Activated effector memory CD4-positive, alpha-beta T cell treated with anti-CD3 and anti-CD28 coated beads, Interleukin-2, amount 50 U/mL, for 16 hours (primary cell): ENCODE measurements at regions not wholly inside any gene's neighbourhood (a gene's known extent, or its start where the extent isn't known, plus 50 kb on each side); places are given as distances from the start of the nearest gene placed in this dataset.
"Not testable (repeated sequence)": the region's sequence is repeated elsewhere in the genome, so short reads cannot be mapped to it uniquely, and the experiment has no call there.

Experiments used
- DNase-seq: peaks from one replicate; pipeline ENCODE4 v3.0.0-alpha.2; 2020

- DNase-seq = no peak
Observed at GRCh38 chr3:118504906-118505305, 529.7 kb downstream of the IGSF11 start.

DNA sequence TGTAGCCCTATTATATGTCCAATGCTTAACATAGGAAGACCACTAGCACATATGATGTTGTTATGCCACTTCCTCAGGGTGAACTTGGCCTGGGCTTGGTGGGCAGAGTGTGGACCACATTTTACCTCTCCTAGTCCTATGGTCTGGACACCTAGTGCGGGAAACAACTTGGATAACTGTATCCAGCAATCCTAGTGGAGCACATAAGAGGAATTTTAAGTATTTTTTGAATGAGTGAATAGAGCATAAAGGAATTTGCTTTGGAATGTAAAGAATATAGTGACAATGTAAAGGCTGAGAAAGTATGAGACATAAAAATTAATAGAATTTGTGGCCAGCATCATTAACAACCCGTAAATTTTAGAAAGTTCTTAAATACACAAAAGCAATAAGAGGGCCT, 528.9 kb downstream of the IGSF11 start:
- no peak for DNase-seq

- DNase-seq = no peak
Observed at GRCh38 chr3:118511402-118511801, 523.2 kb downstream of the IGSF11 start.

- no peak for DNase-seq
Observed at GRCh38 chr3:118512301-118512700, 522.3 kb downstream of the IGSF11 start.

DNA sequence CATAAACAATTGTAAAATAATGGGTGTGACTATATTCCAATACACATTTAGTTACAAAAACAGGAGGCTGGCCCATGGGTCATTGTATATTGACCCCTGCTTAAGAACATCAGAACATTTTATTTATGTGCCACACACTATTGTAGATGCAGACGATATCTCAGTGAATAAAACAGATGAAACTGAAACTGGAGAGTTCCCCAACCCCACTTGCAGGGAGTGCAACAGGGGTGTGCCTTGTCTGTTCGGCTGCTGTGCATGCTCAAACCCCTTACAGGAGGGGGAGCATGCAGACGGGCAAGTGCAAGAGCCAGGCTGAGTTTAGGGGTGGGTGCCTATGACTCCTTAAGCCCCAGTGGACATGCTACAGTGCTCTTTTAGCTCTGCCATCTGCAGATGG, 509.6 kb downstream of the IGSF11 start:
- DNase-seq = no peak

DNA sequence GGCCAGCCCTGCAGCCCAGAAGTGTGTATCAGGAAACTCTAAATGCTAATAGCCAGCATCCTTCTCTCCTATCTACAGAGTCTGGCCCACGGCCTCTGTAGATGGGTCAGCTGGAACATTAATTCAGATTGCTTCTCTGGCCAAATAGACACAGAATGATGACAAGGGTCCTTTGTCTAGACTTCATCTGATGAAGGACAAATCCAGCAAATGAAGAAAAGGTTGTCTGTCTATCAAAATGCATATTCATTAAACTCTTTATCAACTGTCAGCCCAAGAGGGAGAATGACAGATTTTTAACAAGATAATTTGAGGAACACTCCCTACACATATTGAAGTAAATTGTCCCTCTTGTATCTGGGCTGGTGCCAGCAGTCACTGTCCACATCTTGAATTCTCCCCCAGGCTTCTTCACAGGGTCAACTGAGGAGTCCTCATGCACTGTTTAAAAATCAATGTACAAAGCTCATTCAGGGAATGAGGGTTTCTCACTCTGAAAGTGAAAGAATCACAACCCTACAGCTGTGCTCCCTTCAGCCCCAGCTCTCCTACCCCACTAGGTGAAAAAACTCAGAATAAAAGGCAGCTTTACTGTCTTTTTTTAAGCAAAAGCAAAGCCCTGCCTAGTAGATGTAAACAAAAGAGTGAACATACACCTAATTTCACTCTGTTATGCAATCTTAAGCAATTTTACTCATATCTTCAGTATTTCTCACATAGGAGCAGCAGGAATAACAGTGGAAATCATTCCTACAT, 507.7 kb downstream of the IGSF11 start:
- no peak for DNase-seq

DNA sequence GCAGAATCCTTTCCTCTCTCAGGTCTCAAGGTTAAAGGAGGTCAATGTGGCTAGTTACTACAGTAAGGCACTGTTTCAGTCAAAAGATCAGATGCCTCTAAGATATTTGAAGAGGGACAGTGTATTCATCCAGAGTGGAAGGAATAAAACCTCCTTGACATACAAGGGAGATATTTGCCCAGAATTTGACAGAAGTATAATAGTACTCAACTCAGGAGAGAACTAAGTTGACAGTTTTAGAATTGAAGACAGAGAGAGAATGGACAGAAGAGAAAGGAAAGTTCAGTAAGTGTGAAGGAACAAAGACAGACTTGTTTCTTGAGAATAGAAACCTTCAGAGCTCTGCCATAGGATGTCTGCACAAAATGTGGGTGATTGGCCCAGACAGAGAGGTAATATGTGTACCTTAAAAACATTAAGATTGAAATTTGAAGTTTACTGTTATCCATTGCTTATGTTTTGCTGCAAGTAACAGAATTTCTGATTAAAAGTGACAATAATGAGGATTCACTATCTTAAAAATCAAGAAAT, 507.1 kb downstream of the IGSF11 start:
- no peak for DNase-seq

DNA sequence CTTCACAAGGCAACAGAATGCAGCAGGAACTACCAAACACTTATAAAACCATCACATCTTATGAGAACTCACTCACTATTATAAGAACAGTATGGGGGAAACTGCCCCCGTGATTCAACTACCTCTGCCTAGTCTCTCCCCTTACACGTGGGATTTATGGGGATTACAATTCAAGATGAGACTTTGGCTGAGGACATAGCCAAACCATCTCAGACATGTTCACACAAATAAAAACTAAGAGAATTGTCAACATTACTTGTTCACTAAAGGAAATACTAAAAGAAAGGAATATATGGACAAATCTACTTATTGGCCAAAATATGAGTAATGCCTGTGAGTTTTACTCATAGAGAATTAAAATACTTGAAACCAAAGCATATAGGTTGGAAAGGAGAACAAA, 505.1 kb downstream of the IGSF11 start:
- no peak for DNase-seq

DNA sequence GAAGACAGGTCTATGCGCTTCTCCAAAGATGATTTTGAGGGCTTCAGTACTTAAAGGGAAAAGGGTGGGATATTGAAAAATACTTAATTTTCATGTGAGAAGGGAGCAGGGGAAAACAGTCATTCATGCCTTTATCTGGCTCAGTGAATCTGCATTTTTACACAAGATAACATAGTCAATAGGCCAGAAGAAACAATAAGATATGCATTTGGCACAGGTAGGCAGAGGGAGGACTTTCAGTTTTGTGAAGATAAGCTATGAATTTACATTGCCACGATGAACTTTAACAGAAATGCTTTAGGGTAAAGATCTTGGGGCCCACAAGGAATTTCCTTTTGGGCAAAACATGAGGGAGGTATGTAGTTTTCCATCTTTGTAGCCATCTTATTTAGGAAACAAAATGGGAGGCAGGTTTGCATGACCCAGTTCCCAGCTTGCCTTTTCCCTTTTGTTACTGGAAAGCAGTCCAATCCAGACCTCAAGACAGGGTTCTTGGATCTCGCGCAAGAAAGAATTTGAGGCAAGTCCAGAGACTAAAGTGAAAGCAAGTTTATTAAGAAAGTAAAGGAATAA, 504.2 kb downstream of the IGSF11 start:
- DNase-seq = no peak

- not testable (repeated sequence) for DNase-seq
Observed at GRCh38 chr3:118530927-118531356, 503.7 kb downstream of the IGSF11 start.

- no peak for DNase-seq
Observed at GRCh38 chr3:118531816-118532215, 502.8 kb downstream of the IGSF11 start.

- no peak for DNase-seq
Observed at GRCh38 chr3:118533676-118534075, 501.0 kb downstream of the IGSF11 start.

DNA sequence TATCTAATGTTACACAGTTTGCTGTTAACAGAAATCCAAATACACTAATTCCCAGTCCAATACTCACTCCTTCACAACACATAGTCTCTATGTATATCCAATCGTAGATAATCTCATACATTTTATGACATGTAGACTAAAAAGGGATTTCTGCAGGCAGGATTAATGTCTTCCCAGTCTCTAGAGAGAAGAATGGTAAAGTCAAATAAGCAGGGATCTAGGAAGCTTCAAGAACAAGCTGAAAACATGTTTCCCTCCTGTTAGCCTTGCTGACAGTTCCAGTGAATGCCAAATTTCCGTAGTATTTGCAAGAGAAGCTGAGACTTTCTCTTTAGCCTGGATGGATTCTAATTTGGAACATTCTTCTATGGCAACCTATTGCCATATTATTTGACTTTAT, 500.1 kb downstream of the IGSF11 start:
- DNase-seq = no peak

GRCh38 chr3:118536764-118537163, 497.9 kb downstream of the IGSF11 start:
- no peak for DNase-seq

DNA sequence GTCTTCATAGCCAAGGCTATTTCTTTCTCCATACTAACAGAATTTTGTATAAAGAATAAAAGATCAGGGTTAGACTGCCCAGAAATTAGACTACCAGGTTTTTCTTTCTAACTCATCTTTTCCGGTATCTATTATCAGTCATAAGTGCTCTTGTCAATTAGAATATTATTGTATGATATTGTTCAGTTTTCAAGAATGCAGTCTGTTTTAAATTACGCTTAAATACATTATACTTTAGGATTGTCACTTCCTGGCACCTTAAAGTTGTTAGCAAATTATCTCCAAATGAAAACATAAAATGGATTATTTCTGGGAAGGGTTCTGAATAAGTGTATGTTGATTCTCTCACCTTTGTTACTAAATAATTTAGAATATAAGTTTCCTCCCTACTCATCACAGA, 497.2 kb downstream of the IGSF11 start:
- DNase-seq = no peak

DNA sequence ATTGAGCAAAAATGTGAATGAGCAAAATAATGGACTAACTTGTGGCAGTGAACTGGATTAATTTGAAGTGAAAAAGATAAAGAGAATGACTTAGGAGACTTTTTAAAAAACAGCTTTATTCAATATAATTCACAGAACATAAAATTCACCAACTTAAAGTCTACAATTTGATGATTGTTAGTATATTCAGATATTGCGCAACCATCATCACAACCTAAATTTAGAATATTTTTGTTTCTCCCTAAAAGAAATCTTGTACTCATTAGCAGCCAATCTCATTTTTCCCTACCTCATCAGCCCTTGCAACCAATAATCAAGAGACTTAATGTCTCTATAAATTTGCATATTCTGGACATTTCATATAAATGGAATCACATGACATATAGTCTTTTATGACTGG, 496.5 kb downstream of the IGSF11 start:
- DNase-seq = no peak

GRCh38 chr3:118539820-118540447, 494.7 kb downstream of the IGSF11 start:
- not testable (repeated sequence) for DNase-seq

DNA sequence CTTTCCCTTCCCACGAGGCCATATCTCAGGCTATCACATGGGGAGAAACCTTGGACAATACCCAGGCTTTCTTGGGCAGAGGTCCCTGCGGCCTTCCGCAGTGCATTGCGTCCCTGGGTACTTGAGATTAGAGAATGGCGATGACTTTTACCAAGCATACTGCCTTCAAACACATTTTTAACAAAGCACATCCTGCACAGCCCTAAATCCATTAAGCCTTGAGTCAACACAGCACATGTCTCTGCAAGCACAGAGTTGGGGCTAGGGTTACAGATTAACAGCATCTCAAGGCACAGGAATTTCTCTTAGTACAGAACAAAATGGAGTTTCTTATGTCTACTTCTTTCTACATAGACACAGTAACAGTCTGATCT, 494.2 kb downstream of the IGSF11 start:
- not testable (repeated sequence) for DNase-seq

- DNase-seq = no peak
Observed at GRCh38 chr3:118540826-118541225, 493.8 kb downstream of the IGSF11 start.

DNA sequence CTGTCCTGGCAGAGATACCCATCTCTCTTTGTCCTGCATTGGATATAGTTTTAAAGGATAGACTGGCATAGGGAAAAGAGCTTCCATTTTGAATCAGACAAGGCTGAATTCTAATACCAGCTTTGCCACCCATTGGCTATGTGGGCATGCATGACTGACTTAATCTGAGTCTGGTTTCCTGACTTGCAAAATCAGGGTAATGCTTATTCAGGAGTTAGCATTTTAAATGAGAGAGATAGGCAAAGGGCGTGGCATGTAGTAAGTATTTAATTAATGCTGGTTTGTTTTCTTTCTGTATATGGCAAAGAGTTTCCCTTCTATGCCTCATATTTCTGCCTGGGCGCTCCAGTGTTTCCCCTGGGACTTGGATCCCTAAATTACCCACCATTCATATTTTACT, 492.9 kb downstream of the IGSF11 start:
- no peak for DNase-seq

GRCh38 chr3:118543832-118544231, 490.8 kb downstream of the IGSF11 start:
- no peak for DNase-seq

GRCh38 chr3:118544458-118544857, 490.2 kb downstream of the IGSF11 start:
- DNase-seq = no peak

DNA sequence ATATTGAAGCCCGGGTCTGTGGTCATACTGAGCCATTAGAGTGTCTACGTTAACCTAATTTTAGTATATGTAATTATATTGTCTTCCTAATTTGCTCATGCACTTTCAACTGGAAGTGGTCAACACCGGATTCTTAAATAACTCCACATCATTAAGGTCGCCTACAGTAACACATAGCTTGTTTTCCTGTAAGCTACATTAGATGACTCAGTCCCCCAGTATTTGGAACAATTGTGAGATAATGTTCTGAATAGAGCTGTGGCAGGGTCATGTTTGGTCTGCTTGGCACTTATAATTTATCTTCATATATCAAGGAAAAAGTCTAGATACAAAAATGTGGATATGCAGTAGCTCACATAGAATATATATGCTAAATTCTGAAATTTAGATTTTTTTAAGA, 486.2 kb downstream of the IGSF11 start:
- DNase-seq = no peak

DNA sequence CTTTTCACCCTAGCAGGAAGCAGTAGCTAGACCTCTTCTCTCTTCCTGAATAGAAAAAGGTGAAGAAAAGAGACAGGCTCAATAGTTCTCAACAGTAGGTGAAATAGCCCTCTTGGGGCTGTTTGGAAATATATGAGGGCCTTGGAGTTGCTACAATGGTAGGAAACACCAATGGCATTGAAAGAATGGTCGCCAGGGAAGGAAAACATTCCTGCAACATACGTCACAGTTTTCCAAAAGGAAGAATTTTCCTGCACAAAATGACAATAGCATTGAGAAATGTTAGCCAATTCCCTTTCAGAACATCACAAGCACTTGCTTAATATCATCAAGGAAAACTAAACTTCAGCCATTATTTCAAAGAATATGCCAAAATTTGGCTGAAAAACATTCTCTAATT, 484.5 kb downstream of the IGSF11 start:
- no peak for DNase-seq
